CD14-positive monocyte (primary cell): ENCODE measurements at regions not wholly inside any gene's neighbourhood (a gene's known extent, or its start where the extent isn't known, plus 50 kb on each side); places are given as distances from the start of the nearest gene placed in this dataset.

Source experiments
- DNase-seq, 3 donors: peaks; one replicate each; pipeline ENCODE4 v3.0.0-alpha.2; 2011 to 2022
- H2AFZ ChIP-seq: 2 replicates; pipeline ENCODE4 v1.6.0; 2012; ENCODE audit warnings: mild to moderate bottlenecking, low read depth, low read length, inconsistent platforms; ENCODE audit not compliant: insufficient read depth, poor library complexity, severe bottlenecking
- H3K27ac ChIP-seq, 2 donors: 1 replicate in 1 of 2; 2 replicates in 1 of 2; pipeline ENCODE4 v1.5.1; 2012 to 2013; ENCODE audit warnings: low read length in 2 of 2, control low read depth in 1 of 2, inconsistent platforms in 1 of 2, low read depth in 1 of 2, mild to moderate bottlenecking in 1 of 2
- H3K27me3 ChIP-seq, 2 donors: one replicate each; pipeline versions ENCODE4 v1.6.0 to v1.6.1; 2011 to 2013; ENCODE audit warnings: low read length in 2 of 2; ENCODE audit not compliant: control insufficient read depth in 2 of 2, insufficient read depth in 2 of 2
- H3K36me3 ChIP-seq, 2 donors: replicated peaks in 1 of 2; 1 replicate in 1 of 2; 2 replicates in 1 of 2; pipeline versions ENCODE4 v1.5.1 to v1.6.1; 2012 to 2013; ENCODE audit warnings: low read length in 2 of 2, control low read depth in 1 of 2, inconsistent platforms in 1 of 2, mild to moderate bottlenecking in 1 of 2; ENCODE audit not compliant: insufficient read depth in 2 of 2, control insufficient read depth in 1 of 2
- H3K4me1 ChIP-seq, 2 donors: 1 replicate in 1 of 2; 2 replicates in 1 of 2; pipeline versions ENCODE4 v1.5.1 to v1.6.1; 2012 to 2013; ENCODE audit warnings: low read length in 2 of 2, control low read depth in 1 of 2, inconsistent platforms in 1 of 2, mild to moderate bottlenecking in 1 of 2, moderate library complexity in 1 of 2; ENCODE audit not compliant: insufficient read depth in 2 of 2, control insufficient read depth in 1 of 2
- H3K4me2 ChIP-seq: replicated peaks from 2 replicates; pipeline ENCODE3; 2012; ENCODE audit warnings: low read length, moderate library complexity, mild to moderate bottlenecking; ENCODE audit not compliant: poor library complexity, severe bottlenecking; ENCODE audit errors: extremely low read depth
- H3K4me3 ChIP-seq, 3 experiments: fragments of 200-600 bp in 1 of 3; sonication (generic) in 1 of 3; replicated peaks in 1 of 3; 1 replicate in 2 of 3; 2 replicates in 1 of 3; pipeline ENCODE4 v1.5.1; 2011 to 2013; ENCODE audit warnings: low read length in 3 of 3, mild to moderate bottlenecking in 3 of 3, control low read depth in 2 of 3, low read depth in 2 of 3, inconsistent platforms in 1 of 3, moderate library complexity in 1 of 3
- H3K79me2 ChIP-seq: 2 replicates; pipeline ENCODE4 v1.6.0; 2012; ENCODE audit warnings: mild to moderate bottlenecking, control low read depth, inconsistent platforms, low read length, moderate library complexity; ENCODE audit not compliant: insufficient read depth
- H3K9ac ChIP-seq: 2 replicates; pipeline ENCODE4 v1.6.0; 2017; ENCODE audit warnings: low read length, mild to moderate bottlenecking; ENCODE audit not compliant: insufficient read depth, poor library complexity, severe bottlenecking
- H3K9me3 ChIP-seq, 2 donors: replicated peaks in 1 of 2; 1 replicate in 1 of 2; 2 replicates in 1 of 2; pipeline versions ENCODE4 v1.5.1 to v1.6.1; 2012 to 2013; ENCODE audit warnings: low read length in 2 of 2, control low read depth in 1 of 2; ENCODE audit not compliant: control insufficient read depth in 1 of 2, insufficient read depth in 1 of 2
- H4K20me1 ChIP-seq: 2 replicates; pipeline ENCODE4 v1.6.0; 2012; ENCODE audit warnings: mild to moderate bottlenecking, low read length, control low read depth, moderate library complexity; ENCODE audit not compliant: insufficient read depth
- H3K27ac Mint-ChIP-seq, 7 donors: one replicate each; pipeline ENCODE4 v1.8.0; 2020; ENCODE audit warnings: mild to moderate bottlenecking in 7 of 7, mixed read lengths in 7 of 7, moderate library complexity in 6 of 7, inconsistent platforms in 2 of 7
- H3K27me3 Mint-ChIP-seq, 3 donors: one replicate each; pipeline ENCODE4 v1.8.0; 2021 to 2022; ENCODE audit warnings: low read depth in 3 of 3, mild to moderate bottlenecking in 3 of 3, mixed read lengths in 3 of 3, moderate library complexity in 3 of 3, inconsistent platforms in 1 of 3
- H3K36me3 Mint-ChIP-seq, 2 donors: one replicate each; pipeline ENCODE4 v1.8.0; 2020; ENCODE audit warnings: mixed read lengths in 2 of 2, inconsistent platforms in 1 of 2, mild to moderate bottlenecking in 1 of 2
- H3K4me1 Mint-ChIP-seq: one replicate; pipeline ENCODE4 v1.8.0; 2020; ENCODE audit warnings: mild to moderate bottlenecking, mixed read lengths
- H3K4me3 Mint-ChIP-seq, 2 donors: one replicate each; pipeline ENCODE4 v1.8.0; 2020; ENCODE audit warnings: mild to moderate bottlenecking in 2 of 2, mixed read lengths in 2 of 2, moderate library complexity in 1 of 2
- H3K9me3 Mint-ChIP-seq, 7 donors: one replicate each; pipeline ENCODE4 v1.8.0; 2020 to 2022; ENCODE audit warnings: mixed read lengths in 7 of 7, mild to moderate bottlenecking in 6 of 7, moderate library complexity in 6 of 7, inconsistent platforms in 2 of 7
- CTCF ChIP-seq: fragments of 200-600 bp; IDR thresholded peaks from one replicate; pipeline ENCODE4 v1.8.0; 2022; ENCODE audit warnings: antibody characterized with exemption, mild to moderate bottlenecking
- WGBS: methylation state at CpG from one replicate; pipeline ENCODE4 v1.1.5; 2013; ENCODE audit warnings: missing lambda C conversion rate; ENCODE audit not compliant: insufficient coverage; 5-methylcytosine and 5-hydroxymethylcytosine counted together
- intact Hi-C, 2 donors: fragments of 100-400 bp; cut with micrococcal nuclease; formaldehyde crosslinking; loops; one replicate each; pipeline versions ENCODE4 v1.15.0 to v1.15.1; 2023

GRCh38 chr12:125564753-125565152, 499.5 kb downstream of the AACS start:
- 100% methylated on average over 1 of the region's 4 CpGs for WGBS
- no peak overlapping the region for H2AFZ ChIP-seq

GRCh38 chr12:125567581-125567980, 502.3 kb downstream of the AACS start:
- Histone ChIP-seq H2AFZ (no peak overlapping the region), H3K27ac (no peak overlapping the region), H3K79me2 (no peaks in the 10 kb centered on the region), H3K36me3 (no peaks in the 10 kb centered on the region), H3K4me3 (no peak overlapping the region), H3K4me1 (no peaks in the 10 kb centered on the region), H3K4me2 (no peak overlapping the region), H4K20me1 (no peaks in the 10 kb centered on the region), H3K27me3 (no peaks in the 10 kb centered on the region), H3K9ac (no peak overlapping the region), H3K9me3 (no peaks in the 10 kb centered on the region)
- WGBS = 100% methylated on average over 2 of the region's 6 CpGs
- no peak overlapping the region for H3K4me3 Mint-ChIP-seq
- H3K4me1 Mint-ChIP-seq = no peaks in the 10 kb centered on the region
- peaks cover 0 to 2% (median 0%) of the 10 kb centered on the region in 7 donors for H3K9me3 Mint-ChIP-seq
- H3K27me3 Mint-ChIP-seq = peaks cover 0 to 1% (median 1%) of the 10 kb centered on the region in 3 donors
- no peak for TF ChIP-seq CTCF
- DNase-seq = no peak
- no peak overlapping the region for H3K27ac Mint-ChIP-seq
- H3K36me3 Mint-ChIP-seq = no peaks in the 10 kb centered on the region
- intact Hi-C loops = no loop called here

More at GRCh38 chr12:125564753-125565152, 499.5 kb downstream of the AACS start:
- H4K20me1 ChIP-seq = no peaks in the 10 kb centered on the region
- H3K27me3 ChIP-seq = no peaks in the 10 kb centered on the region
- no peaks in the 10 kb centered on the region for H3K36me3 ChIP-seq
- Mint-ChIP-seq H3K27ac (no peak overlapping the region), H3K4me1 (no peaks in the 10 kb centered on the region), H3K36me3 (no peaks in the 10 kb centered on the region), H3K9me3 (peaks cover 0 to 12% (median 4%) of the 10 kb centered on the region in 7 donors), H3K27me3 (peaks cover 0 to 1% (median 1%) of the 10 kb centered on the region in 3 donors), H3K4me3 (no peak overlapping the region)
- no peaks in the 10 kb centered on the region for H3K79me2 ChIP-seq
- H3K4me2 ChIP-seq = no peak overlapping the region
- no peak overlapping the region for H3K4me3 ChIP-seq
- no peak for TF ChIP-seq CTCF
- peaks cover 3 to 5% of the 10 kb centered on the region in 2 donors for H3K9me3 ChIP-seq
- no peak overlapping the region for H3K9ac ChIP-seq
- intact Hi-C loops = no loop called here
- H3K27ac ChIP-seq = no peak overlapping the region
- DNase-seq = no peak
- H3K4me1 ChIP-seq = no peaks in the 10 kb centered on the region
